ENCODE measurements at regions not wholly inside any gene's neighbourhood (a gene's known extent, or its start where the extent isn't known, plus 50 kb on each side); places are given as distances from the start of the nearest gene placed in this dataset.
A peak's percentile ranks its signal among the peaks of the same experiment; 100 is the strongest.

DNA sequence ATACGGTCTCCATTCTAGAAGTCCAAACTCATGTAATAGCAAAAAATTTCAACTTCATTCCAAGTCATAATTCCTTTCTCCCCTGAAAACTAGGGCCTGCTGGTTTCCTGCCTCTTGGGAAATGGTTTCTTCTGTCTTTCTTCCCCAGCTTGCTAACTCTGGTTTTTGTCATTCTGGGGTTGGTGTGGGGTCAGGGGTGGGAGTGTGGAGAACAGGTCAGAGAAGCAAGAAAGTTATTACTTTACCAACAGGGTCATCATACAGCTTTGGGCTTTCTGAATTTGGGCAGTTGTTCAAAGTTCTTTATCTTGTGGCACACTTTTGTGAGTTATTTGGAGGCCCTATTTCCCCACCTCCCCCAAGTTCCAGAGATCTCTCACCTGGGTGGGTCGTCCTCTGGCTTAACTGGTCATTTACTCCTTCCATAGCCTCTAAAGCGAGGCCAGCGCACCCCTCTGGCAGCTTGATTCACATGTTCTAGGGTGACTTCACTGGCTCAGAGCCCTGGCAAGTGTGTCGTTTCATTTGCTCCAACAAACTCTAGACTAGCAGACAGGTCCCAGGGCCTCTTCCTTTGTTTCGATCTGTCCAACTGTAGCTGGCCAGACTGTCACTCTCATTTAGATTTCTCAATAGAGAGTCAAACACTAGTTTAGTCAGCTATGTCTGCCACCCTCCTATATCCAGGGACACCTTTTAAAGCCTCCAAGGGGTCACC, 161.2 kb downstream of the JCAD start:
- H3K9me3 ChIP-seq = 0 out of 2 replicates have a peak, but pooled peaks cover 6% of the 10 kb centered on the region
- WGBS (ENCODE audit: low lambda C conversion rate) = 87% methylated on average over 6 of the region's 6 CpGs
- H3K27ac ChIP-seq (ENCODE audit: low read depth in 2 of 2, low read length in 1 of 2) = no peak overlapping the region
- peaks cover 22% of the 10 kb centered on the region for H3F3A ChIP-seq (replicated peaks; ENCODE audit: insufficient read depth)
- H2AFZ ChIP-seq (ENCODE audit: low read depth) = no peak overlapping the region
- no peaks in the 10 kb centered on the region for H3K79me2 ChIP-seq (ENCODE audit: insufficient read depth)
- no peak for DNase-seq
- CTCF ChIA-PET = interaction anchor here (1.0 kb wide), 1 partner anchor 24 kb away, joined by 4 read pairs; no protein-coding TSS in a partner anchor
- H3K9me2 ChIP-seq = no peaks in the 10 kb centered on the region
- H4K20me1 ChIP-seq (ENCODE audit: insufficient read depth) = no peaks in the 10 kb centered on the region
- POLR2A ChIA-PET = no interaction called here
- peaks cover 2 to 9% of the 10 kb centered on the region in 2 experiments; a peak in 2 of 4 replicates for H3K4me1 ChIP-seq (ENCODE audit: control insufficient read depth in 1 of 2, insufficient read depth in 2 of 2, low read depth in 1 of 2, low read length in 1 of 2)
- H3K4me3 ChIP-seq (ENCODE audit: low read depth in 2 of 2, low read length in 1 of 2) = no peak overlapping the region
- H3K9ac ChIP-seq = no peak overlapping the region
- TF ChIP-seq MEF2A (IDR thresholded peaks at IDR 0.05; ENCODE audit: borderline replicate concordance, low read depth) = no peak
- TF ChIP-seq, protein P1, sequence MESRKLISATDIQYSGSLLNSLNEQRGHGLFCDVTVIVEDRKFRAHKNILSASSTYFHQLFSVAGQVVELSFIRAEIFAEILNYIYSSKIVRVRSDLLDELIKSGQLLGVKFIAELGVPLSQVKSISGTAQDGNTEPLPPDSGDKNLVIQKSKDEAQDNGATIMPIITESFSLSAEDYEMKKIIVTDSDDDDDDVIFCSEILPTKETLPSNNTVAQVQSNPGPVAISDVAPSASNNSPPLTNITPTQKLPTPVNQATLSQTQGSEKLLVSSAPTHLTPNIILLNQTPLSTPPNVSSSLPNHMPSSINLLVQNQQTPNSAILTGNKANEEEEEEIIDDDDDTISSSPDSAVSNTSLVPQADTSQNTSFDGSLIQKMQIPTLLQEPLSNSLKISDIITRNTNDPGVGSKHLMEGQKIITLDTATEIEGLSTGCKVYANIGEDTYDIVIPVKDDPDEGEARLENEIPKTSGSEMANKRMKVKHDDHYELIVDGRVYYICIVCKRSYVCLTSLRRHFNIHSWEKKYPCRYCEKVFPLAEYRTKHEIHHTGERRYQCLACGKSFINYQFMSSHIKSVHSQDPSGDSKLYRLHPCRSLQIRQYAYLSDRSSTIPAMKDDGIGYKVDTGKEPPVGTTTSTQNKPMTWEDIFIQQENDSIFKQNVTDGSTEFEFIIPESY (IDR thresholded peaks at IDR 0.05; ENCODE audit: borderline replicate concordance, low read depth) = no peak
- TF ChIP-seq CHD2 (IDR thresholded peaks at IDR 0.05; ENCODE audit: low read length, partially characterized antibody) = no peak
- TF ChIP-seq NRF1 (IDR thresholded peaks at IDR 0.05; ENCODE audit: low read depth, low read length) = no peak
- no peak for TF ChIP-seq EP300 (IDR thresholded peaks at IDR 0.05; ENCODE audit: borderline replicate concordance in 1 of 2, low read depth in 1 of 2, low read length in 1 of 2)
- TF ChIP-seq, protein P2, sequence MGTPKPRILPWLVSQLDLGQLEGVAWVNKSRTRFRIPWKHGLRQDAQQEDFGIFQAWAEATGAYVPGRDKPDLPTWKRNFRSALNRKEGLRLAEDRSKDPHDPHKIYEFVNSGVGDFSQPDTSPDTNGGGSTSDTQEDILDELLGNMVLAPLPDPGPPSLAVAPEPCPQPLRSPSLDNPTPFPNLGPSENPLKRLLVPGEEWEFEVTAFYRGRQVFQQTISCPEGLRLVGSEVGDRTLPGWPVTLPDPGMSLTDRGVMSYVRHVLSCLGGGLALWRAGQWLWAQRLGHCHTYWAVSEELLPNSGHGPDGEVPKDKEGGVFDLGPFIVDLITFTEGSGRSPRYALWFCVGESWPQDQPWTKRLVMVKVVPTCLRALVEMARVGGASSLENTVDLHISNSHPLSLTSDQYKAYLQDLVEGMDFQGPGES (IDR thresholded peaks at IDR 0.05; ENCODE audit: low read depth, low read length) = no peak
- TF ChIP-seq RXRA (IDR thresholded peaks at IDR 0.05; ENCODE audit: borderline replicate concordance, low read depth) = no peak
- TF ChIP-seq FOSL2 (IDR thresholded peaks at IDR 0.05; ENCODE audit: borderline replicate concordance, low read depth) = no peak
- TF ChIP-seq RCOR1 (IDR thresholded peaks at IDR 0.05; ENCODE audit: low read length) = no peak
- TF ChIP-seq TAF1 (IDR thresholded peaks at IDR 0.05; ENCODE audit: borderline replicate concordance, low read depth, low read length) = no peak
- H3K4me2 ChIP-seq = no peak overlapping the region
- no peaks in the 10 kb centered on the region for H3K27me3 ChIP-seq (ENCODE audit: insufficient read depth)
- H3K36me3 ChIP-seq (replicated peaks in 1 of 2; ENCODE audit: control insufficient read depth in 1 of 2, insufficient read depth in 2 of 2, low read length in 1 of 2) = no peaks in the 10 kb centered on the region

DNA sequence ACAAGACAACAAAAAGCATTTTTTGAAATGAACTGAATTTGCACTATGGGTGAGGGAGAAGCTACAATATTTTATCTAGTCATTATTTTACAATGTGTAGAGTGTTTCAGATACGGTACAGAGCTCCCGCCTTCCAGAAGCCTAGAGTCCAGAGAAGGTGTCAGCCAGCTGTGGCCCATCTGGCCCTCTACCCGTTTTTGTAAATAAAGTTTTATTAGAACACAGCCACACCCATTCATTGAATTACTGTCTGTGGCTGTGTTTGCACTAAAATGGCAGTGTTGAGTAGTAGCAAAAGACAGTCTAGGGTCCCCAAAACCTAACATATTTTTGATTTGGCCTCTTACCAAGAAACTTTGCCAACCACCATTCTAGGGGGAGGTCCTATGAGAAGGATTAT, 162.0 kb downstream of the JCAD start:
- 76% methylated on average over 3 of the region's 3 CpGs for WGBS (ENCODE audit: low lambda C conversion rate)
- TF ChIP-seq GABPA (IDR thresholded peaks at IDR 0.05; ENCODE audit: low read depth) (no peak), RXRA (IDR thresholded peaks at IDR 0.05; ENCODE audit: borderline replicate concordance, low read depth) (no peak), TAF1 (IDR thresholded peaks at IDR 0.05; ENCODE audit: borderline replicate concordance, low read depth, low read length) (no peak), CHD2 (IDR thresholded peaks at IDR 0.05; ENCODE audit: low read length, partially characterized antibody) (no peak), NRF1 (IDR thresholded peaks at IDR 0.05; ENCODE audit: low read depth, low read length) (no peak), SIN3A (IDR thresholded peaks at IDR 0.05; ENCODE audit: borderline replicate concordance, low read depth, low read length) (no peak), RCOR1 (IDR thresholded peaks at IDR 0.05; ENCODE audit: low read length) (no peak), FOXJ3 (CRISPR knock-in tag; IDR thresholded peaks at IDR 0.05) (no peak)
- TF ChIP-seq, protein P3, sequence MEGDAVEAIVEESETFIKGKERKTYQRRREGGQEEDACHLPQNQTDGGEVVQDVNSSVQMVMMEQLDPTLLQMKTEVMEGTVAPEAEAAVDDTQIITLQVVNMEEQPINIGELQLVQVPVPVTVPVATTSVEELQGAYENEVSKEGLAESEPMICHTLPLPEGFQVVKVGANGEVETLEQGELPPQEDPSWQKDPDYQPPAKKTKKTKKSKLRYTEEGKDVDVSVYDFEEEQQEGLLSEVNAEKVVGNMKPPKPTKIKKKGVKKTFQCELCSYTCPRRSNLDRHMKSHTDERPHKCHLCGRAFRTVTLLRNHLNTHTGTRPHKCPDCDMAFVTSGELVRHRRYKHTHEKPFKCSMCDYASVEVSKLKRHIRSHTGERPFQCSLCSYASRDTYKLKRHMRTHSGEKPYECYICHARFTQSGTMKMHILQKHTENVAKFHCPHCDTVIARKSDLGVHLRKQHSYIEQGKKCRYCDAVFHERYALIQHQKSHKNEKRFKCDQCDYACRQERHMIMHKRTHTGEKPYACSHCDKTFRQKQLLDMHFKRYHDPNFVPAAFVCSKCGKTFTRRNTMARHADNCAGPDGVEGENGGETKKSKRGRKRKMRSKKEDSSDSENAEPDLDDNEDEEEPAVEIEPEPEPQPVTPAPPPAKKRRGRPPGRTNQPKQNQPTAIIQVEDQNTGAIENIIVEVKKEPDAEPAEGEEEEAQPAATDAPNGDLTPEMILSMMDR (IDR thresholded peaks at IDR 0.05) = no peak
- TF ChIP-seq, protein P4, sequence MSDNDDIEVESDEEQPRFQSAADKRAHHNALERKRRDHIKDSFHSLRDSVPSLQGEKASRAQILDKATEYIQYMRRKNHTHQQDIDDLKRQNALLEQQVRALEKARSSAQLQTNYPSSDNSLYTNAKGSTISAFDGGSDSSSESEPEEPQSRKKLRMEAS (IDR thresholded peaks at IDR 0.05; ENCODE audit: low read depth) = no peak
- TF ChIP-seq, protein P2 (IDR thresholded peaks at IDR 0.05; ENCODE audit: low read depth, low read length) = no peak
- TF ChIP-seq, protein P1 (IDR thresholded peaks at IDR 0.05; ENCODE audit: borderline replicate concordance, low read depth) = no peak

More for the DNA sequence above, 162.0 kb downstream of the JCAD start:
- H2AFZ ChIP-seq (ENCODE audit: low read depth) = no peak overlapping the region
- no peaks in the 10 kb centered on the region for H3K79me2 ChIP-seq (ENCODE audit: insufficient read depth)
- no peaks in the 10 kb centered on the region for H3K9me2 ChIP-seq
- H3F3A ChIP-seq (replicated peaks; ENCODE audit: insufficient read depth) = peaks cover 22% of the 10 kb centered on the region
- ChIA-PET CTCF (interaction anchor here (1.0 kb wide), 1 partner anchor 23 kb away, joined by 4 read pairs; no protein-coding TSS in a partner anchor), POLR2A (no interaction called here)
- H3K4me2 ChIP-seq = no peak overlapping the region
- peaks cover 2 to 9% of the 10 kb centered on the region in 2 experiments; a peak in 2 of 4 replicates for H3K4me1 ChIP-seq (ENCODE audit: control insufficient read depth in 1 of 2, insufficient read depth in 2 of 2, low read depth in 1 of 2, low read length in 1 of 2)
- no peaks in the 10 kb centered on the region for H3K36me3 ChIP-seq (replicated peaks in 1 of 2; ENCODE audit: control insufficient read depth in 1 of 2, insufficient read depth in 2 of 2, low read length in 1 of 2)
- 0 out of 2 replicates have a peak, but pooled peaks cover 6% of the 10 kb centered on the region for H3K9me3 ChIP-seq
- no peaks in the 10 kb centered on the region for H3K27me3 ChIP-seq (ENCODE audit: insufficient read depth)
- no peak overlapping the region for H3K4me3 ChIP-seq (ENCODE audit: low read depth in 2 of 2, low read length in 1 of 2)
- no peaks in the 10 kb centered on the region for H4K20me1 ChIP-seq (ENCODE audit: insufficient read depth)
- no peak for DNase-seq
- H3K27ac ChIP-seq (ENCODE audit: low read depth in 2 of 2, low read length in 1 of 2) = peak overlapping the region in 1 of 2 experiments; percentile 96; a peak in 1 of 4 replicates
- no peak overlapping the region for H3K9ac ChIP-seq

Data from SK-N-SH (cell line).